ENCODE measurements at regions not wholly inside any gene's neighbourhood (a gene's known extent, or its start where the extent isn't known, plus 50 kb on each side); places are given as distances from the start of the nearest gene placed in this dataset.

GRCh38 chr11:11789735-11790369, 51.9 kb upstream of the USP47 start:
- peak; percentile 3 for DNase-seq (ENCODE audit: low read depth)

DNA sequence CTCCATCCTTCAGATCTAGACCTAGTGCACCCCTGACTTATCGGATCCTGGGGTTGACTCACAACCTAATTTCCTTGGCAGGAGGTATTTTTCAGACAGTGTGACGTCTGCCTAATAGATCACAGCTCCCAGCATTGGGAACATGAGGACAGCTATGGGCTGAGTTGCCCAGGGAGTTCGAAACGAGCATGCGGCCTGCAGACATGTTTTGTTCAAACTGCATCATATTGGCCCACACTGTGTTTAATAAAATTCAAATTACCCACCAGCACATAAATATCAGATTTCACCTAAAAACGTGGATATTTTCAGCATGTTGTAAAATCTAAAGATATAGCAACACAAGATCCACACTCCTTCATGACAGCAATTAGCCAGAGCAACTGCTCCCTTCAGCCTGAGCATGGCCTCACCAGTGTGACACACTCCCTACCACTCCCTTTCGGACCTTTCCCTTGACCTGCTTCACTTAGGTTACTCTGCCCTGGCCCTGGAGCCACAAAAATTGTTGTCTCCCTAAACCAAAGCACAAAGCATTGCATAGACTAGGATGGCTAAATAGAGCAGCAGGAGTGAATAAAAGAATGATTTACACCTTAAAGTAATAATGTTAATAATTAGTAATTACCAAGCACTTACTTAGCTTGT, 53.6 kb upstream of the USP47 start:
- no peak for DNase-seq (ENCODE audit: low read depth)

GRCh38 chr11:11787305-11788062, 54.3 kb upstream of the USP47 start:
- peak; percentile 35 for DNase-seq (ENCODE audit: low read depth)

GRCh38 chr11:11786771-11787170, 55.0 kb upstream of the USP47 start:
- DNase-seq (ENCODE audit: low read depth), result peak; percentile 15

- no peak for DNase-seq (ENCODE audit: low read depth)
These were observed 55.5 kb upstream of the USP47 start for GRCh38 chr11:11786234-11786633.

- no peak for DNase-seq (ENCODE audit: low read depth)
These were observed 59.2 kb upstream of the USP47 start for GRCh38 chr11:11782532-11783110.

DNA sequence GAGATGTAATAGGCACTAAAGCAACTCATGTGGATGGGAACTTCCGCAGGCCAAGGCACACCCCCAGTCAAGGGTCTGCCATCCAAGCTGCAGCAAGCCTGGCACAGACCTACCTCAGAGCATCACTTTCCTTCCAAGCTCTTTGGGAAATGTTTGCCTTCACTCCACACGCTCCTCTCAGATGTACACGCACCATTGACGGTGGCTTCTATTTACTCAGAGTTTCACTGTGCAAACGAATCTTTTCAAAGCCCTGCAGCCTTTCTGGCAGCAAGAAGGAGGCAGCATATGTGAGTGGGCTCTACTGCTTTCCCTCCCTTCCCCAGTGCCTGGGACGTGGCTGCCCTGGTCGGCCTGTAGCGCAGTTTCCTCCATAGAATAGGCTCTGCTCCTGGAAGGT, 60.9 kb upstream of the USP47 start:
- no peak for DNase-seq (ENCODE audit: low read depth)

GRCh38 chr11:11779975-11780374, 61.8 kb upstream of the USP47 start:
- no peak for DNase-seq (ENCODE audit: low read depth)

DNA sequence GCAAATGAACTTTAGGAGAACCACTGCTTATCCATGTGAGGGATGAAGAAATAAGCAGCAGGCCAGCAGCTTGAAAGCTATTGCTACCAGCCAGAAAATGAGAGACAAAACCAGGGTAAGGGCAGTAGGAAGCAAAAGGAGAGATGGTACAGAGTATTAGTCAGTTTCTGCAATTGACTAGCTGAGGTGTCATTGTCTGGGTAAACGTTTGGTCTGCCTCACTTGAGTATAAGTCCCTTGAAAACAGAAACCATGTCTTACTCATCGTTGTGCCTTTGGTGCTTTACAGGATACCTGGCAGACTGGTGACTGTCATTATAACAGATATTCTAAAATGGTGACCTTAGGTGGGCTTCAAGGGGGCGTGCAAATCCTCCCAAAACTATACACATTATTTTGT, 63.9 kb upstream of the USP47 start:
- DNase-seq (ENCODE audit: low read depth), result no peak

DNA sequence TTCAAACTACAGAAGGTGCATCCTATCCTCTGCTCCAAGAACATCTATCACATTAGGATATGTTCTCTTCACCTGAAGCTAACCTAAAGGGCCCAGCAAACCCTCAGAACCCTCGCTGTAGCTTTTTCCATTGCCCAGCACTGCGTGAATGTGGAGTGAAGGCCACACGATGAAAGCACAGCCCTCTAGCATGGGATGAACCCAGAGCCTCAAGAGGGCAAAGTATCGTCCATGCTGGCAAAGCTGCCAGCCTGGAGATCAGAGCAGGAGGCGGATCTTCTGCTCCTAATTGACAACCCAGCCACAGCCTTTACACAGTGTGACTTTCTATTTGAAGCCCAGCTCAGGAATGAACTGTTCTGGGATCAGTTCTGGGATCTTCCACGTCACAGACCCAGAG, 65.1 kb upstream of the USP47 start:
- DNase-seq (ENCODE audit: low read depth), result no peak

DNA sequence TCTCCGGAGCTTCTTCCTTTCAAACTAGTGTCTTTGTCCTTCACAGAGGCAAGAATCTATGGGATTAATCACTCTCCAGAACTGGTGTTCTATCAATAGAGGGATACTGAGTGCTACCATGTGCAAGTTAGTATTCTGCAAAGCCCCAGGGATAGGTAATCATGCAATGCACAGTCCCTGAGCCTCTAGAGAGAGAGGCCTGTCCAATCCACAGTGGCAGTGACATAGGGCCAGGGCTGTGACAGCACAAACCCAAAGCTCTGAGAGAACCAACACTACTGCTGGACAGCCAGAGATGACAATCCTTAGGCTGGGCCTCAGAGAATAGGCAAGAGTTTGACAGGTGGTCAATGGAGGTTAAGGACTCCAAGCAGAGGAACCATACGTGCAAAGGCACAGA, 66.8 kb upstream of the USP47 start:
- DNase-seq (ENCODE audit: low read depth), result no peak

DNA sequence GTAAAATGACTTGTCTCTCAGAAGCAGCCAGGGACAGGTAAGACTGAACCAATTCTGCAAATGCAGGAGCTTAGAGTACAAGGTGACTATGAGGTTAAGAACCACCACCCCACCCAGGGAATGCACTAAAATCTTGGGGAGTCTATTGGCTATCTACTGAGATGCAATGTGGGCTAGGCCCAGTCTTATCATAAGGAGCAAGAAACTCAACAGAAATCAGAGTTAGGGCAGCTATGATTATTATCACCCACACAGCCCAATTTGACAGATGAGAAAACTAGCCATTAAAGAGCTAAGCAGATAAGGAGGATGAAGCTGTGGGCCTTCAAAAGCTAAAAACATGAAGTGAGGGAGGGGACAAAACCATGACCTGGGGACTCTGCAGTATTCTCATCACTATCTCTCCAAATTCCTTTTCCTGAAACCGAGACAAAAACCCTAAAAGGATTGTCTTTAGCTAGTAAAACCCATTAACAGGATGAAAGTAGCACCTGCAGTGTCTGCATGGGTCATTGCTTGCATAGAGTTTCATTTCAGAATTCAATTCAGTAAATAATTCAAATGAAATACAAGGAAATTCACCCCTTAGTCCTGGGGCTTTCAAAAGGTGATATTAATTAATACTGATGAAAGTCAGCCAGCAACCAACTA, 68.8 kb upstream of the USP47 start:
- DNase-seq (ENCODE audit: low read depth), result no peak

- DNase-seq (ENCODE audit: low read depth), result no peak
These were observed 70.8 kb upstream of the USP47 start for GRCh38 chr11:11770921-11771486.

DNA sequence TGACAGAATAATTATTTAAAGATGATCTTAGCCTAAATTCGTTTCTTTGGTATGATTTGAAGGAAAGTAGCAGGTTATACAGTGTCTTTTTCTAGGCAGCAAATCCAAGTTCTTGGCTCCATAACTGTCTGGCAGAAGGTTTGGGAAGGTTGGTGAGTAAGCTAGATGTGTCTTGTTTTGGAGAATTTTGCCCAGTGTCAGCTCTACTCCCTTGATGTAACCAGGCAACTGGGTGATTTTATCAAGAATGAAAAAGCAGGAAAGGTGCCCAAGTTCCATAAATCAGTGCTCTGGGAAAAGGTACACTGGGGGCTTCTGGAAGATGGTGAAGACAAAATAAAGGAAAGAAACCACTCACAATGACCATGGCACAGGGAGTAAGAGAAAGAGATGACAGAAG, 71.5 kb upstream of the USP47 start:
- DNase-seq (ENCODE audit: low read depth), result no peak

- DNase-seq (ENCODE audit: low read depth), result no peak
These were observed 72.0 kb upstream of the USP47 start for GRCh38 chr11:11769782-11770181.

DNA sequence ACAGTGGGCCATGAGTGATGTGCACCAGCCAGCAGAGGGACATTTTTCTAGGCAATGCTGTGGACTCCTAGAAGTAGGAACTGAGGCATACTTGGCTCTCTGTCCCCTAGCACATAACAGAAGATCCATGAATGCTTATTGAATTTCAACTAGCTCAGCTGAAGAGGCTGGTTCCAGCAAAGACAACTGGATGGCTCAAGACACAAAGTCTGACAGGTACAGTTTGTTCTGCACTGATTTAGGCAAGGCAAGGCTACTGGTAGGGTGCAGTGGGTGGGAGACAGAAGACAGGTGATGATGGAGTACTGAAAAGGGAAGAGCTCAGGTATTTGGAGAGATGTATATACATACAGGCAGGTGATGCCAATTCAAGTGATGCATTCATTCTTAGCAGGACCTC, 72.4 kb upstream of the USP47 start:
- DNase-seq (ENCODE audit: low read depth), result no peak

GRCh38 chr11:11764423-11764803, 77.4 kb upstream of the USP47 start:
- DNase-seq (ENCODE audit: low read depth), result no peak

DNA sequence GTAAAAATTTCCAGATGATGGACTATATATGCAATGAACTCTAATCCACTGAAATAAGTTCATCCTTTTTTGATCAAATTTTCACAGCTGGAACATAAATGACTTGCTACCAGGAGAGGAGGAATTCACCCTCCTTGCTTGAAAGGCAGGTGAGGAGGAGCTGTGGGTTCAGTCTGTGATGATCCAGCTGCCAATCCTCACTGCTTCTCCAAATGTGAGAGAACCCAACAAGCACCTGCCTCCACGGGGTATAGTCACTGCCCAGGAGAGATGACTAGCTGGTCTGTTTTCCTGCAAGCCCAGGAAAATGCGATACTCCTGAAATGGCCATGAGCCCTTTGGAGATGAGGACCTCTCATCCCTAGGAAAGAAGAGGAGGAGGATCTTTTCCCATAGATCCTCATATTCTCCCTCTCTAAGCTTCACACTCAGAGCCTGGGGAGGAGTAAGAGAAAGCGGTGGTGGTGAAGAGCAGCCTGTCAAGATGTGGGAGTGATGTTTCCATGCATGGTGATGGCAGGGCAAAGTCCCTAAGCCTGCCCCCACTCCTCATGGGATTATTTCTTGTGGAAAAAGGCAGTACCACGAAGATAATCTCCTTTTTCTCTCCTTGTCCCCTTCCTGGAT, 77.9 kb upstream of the USP47 start:
- DNase-seq (ENCODE audit: low read depth), result no peak

DNA sequence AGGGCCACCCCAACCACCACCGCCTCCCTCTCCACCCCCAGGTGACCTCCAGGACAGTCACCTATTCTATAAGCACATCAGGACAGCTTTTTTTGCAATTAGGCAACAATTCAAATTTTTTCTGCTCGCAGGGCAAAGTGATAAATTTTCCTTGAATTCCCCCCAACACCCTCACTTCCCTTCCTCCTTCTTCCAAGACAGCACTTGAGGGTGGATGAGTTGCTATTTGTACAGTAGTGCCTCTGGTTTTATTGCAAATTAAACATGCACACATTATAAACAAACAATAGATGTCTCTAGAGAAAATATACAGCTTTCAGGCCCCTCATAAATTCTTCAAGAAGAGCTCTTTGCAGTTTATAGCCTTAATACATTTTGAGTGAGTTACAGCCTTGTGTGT, 80.9 kb upstream of the USP47 start:
- DNase-seq (ENCODE audit: low read depth), result no peak

DNA sequence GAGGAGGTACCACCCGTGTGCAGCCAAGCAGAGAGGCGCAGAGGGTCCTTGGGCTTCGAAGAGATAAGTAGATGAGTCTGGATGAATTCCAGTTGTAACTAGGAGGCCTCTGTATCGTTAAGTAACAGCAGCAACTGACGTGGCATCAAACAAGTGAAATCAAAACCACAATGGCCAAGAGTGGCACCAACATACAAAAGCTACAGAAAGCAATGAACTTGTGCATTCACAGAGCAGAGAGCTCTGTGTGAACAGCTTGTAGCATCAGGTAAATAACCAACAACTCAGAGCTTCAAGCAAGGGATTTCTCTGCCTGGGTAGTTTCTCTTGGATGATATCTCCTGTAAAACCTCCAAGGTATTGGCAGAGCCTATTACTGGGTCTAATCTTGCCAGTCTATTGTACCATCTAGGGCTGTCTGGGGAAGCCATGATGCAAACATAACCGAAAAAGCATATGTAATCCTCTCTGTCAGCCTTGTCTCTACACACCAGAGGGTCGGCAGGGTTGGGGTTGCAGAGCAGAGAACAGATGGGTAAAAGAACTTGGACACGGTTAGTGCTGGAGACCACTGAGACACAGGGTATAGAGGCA, 83.1 kb upstream of the USP47 start:
- DNase-seq (ENCODE audit: low read depth), result no peak

- no peak for DNase-seq (ENCODE audit: low read depth)
These were observed 83.9 kb upstream of the USP47 start for GRCh38 chr11:11757909-11758308.
